GM18868 (cell line): ENCODE measurements at regions not wholly inside any gene's neighbourhood (a gene's known extent, or its start where the extent isn't known, plus 50 kb on each side); places are given as distances from the start of the nearest gene placed in this dataset.

ENCODE experiments used
- ATAC-seq: cut with Tn5 transposase; IDR thresholded peaks from one replicate; pipeline ENCODE4 v1.9.1; 2021; ENCODE audit warnings: mild to moderate bottlenecking, moderate library complexity; ENCODE audit not compliant: unreplicated experiment

- ATAC-seq: peak; percentile 62
These were observed 82.2 kb upstream of the ITGA4 start for GRCh38 chr2:181374781-181375675.

GRCh38 chr2:181376442-181376841 lies 80.7 kb upstream of the ITGA4 start:
- no peak for ATAC-seq

DNA sequence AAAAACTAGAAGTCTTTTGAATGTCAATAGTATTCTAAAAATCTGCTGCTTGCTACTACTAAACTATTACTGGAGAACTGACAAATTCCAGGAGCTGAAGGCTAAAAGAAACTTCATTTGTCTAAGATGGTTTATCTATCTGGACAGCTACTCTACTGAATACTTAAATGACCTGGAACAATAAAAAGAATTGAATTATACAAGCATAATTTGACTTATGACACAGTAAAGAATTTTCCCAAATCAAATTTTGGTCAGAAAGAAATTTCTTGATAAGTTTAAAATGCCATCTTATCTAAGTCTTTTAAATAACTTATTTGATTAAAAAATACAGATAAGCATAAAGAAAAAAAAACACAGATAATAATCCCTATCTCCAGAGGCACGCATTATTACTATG lies 80.2 kb upstream of the ITGA4 start:
- no peak for ATAC-seq

DNA sequence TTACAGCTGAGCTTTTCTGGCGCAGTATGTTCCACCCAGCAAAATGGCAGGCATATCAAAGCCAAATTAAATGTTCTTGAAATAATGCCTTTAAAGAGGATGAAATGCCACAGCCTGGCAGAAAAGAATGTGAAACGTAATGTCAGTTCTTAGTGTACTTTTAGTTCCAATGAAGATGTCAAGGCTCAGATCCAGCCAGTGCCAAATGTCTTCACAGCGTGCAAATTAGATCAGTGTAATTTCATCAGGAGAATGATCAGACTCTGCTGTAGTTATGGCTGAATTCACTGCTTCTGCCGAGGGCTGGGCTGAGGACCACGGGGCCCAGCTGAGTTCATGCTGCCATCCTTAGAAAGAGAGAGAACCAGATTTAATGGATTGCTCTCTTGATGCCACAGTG lies 78.7 kb upstream of the ITGA4 start:
- no peak for ATAC-seq

DNA sequence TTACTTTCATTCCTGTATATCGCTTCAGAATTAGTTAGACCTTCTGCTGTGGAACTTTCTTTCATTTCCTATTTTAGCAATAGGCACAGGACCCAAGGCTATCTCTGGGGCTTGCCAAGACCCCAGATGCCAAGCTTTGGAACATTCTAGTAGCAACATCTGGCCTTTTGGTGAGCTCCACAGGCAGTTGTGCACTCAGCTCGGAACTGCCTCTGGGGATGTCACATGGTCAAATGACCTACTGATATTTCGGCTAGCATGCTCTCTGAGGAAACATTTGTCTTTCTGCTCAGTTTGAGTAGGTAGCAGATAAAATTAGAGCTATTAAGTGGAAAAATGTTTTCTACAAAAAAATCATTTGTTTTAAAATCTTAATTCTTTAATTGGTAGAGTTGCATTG lies 76.6 kb upstream of the ITGA4 start:
- no peak for ATAC-seq

GRCh38 chr2:181384923-181385322 lies 72.3 kb upstream of the ITGA4 start:
- ATAC-seq: no peak

- ATAC-seq: no peak
These were observed 67.7 kb upstream of the ITGA4 start for GRCh38 chr2:181389524-181389923.

GRCh38 chr2:181393472-181393871 lies 63.7 kb upstream of the ITGA4 start:
- ATAC-seq: peak; percentile 74

DNA sequence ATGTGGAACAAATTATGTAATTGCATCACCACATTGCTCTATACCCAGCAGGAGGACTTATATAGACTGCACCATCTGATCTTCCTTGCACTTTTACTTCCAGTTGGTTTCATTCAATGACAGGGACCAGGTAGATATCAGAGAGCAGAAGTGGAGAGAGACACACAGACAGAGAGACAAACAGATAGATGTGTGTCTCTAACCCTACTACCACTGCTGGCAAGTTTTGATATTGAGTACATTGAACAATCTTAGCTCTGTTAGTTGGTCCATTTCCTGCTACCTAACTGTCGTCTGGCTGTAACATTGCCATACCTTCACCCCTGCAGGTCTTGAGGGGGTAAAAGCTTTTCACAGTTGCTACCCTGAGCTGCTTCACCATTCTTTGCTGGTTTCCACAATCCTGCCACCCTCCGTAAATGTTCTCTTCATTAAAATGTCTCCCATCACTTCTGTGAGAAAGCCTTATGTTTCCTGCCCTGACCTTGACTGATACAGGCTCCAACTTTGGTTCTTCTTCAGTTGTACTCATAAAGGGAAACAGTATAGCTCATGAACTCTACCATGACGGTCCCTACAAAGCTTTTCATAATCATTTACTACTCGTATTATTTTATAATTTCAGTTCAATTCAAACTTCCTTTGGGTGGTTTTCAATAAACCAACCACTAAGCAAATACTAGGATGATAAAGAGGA lies 62.3 kb upstream of the ITGA4 start:
- peak; percentile 34 for ATAC-seq

DNA sequence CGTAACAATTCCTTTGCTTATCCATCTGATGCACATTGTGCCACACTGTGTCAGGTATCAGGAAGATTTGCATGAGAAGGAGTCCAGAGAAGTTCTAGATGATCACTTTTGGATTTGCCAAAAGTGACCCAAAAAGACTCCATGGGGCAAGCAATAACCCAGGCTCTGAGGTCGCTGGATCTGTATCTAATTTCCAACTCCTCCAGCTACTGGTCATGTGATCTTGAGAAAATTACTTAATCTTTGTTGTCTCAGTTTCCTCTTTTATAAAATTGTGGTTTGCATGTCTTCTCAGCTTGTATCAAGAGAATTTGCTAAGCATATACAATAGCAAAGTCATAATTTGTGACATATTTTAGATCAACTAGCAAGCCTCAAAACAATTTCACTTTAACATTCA lies 61.3 kb upstream of the ITGA4 start:
- ATAC-seq: no peak

DNA sequence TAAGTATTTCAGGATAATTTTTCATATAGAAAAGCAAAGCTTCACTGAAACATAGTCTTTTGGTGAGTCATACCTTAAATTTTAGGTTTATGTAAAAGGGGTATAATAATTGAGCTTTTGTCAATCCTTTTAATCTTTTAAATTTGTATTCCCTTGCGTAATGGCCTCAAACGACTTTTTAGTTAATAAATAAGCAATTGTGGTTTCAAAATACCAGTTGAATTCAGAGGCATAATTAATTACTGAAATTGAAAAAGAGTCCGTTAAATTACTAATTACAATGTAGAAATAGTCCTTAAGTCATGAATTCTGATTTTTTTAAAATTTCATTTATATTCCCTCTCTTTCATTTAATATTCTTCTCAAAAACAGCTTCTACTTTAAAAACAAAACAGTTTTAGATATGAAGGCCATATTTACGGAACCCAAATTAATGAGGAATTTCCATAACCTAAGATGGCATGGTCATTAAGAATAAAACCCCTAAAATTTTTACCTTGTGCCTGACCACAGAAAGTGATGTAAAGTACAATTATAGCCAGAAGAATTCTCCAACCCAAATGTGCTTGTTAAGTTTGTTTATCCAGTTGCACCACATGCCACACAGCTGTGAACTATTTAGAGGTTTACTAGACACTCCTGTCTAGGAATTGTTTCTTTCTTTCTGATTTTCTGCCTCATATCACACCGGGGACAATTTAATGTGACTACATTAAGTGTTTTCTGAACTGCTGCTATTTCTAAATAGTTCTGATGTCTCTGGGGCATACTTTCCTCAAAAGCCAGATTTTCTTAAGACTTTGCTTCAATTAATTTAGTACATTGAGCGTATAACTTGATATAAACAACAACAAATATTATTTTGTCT lies 60.7 kb upstream of the ITGA4 start:
- ATAC-seq: no peak

- ATAC-seq: no peak
These were observed 59.9 kb upstream of the ITGA4 start for GRCh38 chr2:181397331-181397730.

GRCh38 chr2:181398000-181398399 lies 59.2 kb upstream of the ITGA4 start:
- ATAC-seq: no peak

DNA sequence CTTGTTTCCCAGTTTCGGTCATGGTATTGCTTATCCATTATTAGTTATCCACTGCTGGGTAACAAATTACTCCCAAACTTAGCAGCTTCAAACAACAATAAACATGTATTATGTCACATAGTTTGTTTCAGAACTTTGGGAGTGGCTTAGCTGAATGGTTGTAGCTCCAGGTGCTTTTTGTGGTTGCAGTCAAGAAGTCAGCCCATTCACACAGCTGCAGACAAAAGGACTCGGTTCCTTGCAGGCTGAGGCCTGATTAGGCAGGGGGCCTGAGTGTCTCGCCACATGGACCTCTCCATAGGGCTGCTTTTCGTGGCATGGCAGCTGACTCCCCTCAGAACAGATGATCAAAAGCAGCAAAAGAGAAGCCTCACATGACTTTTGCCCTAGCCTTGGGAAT lies 58.2 kb upstream of the ITGA4 start:
- ATAC-seq: no peak

DNA sequence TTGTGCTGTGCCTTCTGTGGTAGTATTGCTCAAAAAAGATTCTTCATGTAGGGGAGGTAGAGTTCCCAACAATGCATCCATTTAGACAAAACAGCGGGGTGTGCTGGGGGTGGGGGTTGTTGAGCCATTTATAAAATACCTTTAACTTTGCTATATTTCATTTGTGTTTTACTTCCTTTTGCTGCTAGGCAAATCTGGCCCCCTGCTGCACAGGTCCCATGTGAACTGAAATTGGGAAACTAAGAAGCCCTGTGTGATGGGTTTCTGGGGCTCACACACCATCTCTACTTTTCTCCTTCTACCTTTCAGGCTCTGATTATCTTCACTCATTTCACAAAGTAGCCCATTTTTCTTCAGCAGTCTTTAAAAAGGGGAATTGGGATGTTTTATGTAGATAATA lies 52.7 kb upstream of the ITGA4 start:
- peak; percentile 60 for ATAC-seq

- ATAC-seq: no peak
These were observed 50.0 kb upstream of the ITGA4 start for GRCh38 chr2:181407171-181407570.
